ENCODE measurements at regions not wholly inside any gene's neighbourhood (a gene's known extent, or its start where the extent isn't known, plus 50 kb on each side); places are given as distances from the start of the nearest gene placed in this dataset.

DNA sequence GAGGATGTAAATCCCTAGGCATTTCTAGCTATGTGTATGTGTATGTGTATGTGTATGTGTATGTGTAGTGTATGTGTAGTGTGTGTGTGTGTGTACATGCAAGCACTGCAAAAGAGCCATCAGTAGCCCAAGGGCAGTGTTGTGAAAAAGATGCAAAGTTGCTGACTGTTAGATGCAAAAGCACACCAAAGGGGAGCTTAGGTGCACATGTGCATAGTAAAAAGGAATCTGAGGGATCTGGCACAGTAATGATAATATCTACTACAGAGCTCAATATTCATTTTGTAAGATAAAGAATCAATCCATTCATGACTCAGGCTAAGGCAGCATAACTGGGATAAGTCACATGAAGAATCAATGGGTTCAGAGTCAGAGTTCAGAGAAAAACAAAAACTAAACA, 80.2 kb downstream of the TMEM47 start:
- no peaks in the 10 kb centered on the region for H3K4me1 Mint-ChIP-seq
- no peak overlapping the region for H3K4me3 Mint-ChIP-seq
- no peaks in the 10 kb centered on the region for H3K36me3 Mint-ChIP-seq
- no peaks in the 10 kb centered on the region for H3K27me3 Mint-ChIP-seq
- peaks cover 0 to 11% (median 2%) of the 10 kb centered on the region in 3 donors for H3K9me3 Mint-ChIP-seq
- no peak overlapping the region for H3K27ac Mint-ChIP-seq

- H3K4me1 Mint-ChIP-seq = no peaks in the 10 kb centered on the region
- no peak overlapping the region for H3K27ac Mint-ChIP-seq
- no peaks in the 10 kb centered on the region for H3K36me3 Mint-ChIP-seq
- H3K27me3 Mint-ChIP-seq = peaks cover 1% of the 10 kb centered on the region
- H3K4me3 Mint-ChIP-seq = no peak overlapping the region
- peaks cover 2 to 9% (median 5%) of the 10 kb centered on the region in 3 donors for H3K9me3 Mint-ChIP-seq
Observed at GRCh38 chrX:34565981-34566380, 91.1 kb downstream of the TMEM47 start.

DNA sequence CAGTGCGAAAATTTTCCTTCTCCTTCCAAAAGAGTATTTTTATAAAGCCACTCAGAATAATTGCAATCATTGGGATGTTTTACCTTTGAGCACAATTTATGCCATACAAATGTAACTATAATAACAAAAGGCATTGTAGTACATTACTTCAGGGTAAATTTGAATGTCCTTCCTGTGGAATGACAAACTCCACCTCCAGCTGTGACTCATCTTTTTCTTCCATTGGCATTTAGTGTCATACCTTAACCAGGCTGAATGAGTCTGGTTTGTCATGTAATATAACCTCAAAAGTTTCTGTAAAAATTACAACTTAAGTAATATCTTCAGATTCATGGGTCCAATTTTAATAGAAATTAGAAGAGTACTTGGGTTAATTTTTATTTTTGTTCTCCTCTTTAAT, 93.3 kb downstream of the TMEM47 start:
- Mint-ChIP-seq H3K4me3 (no peak overlapping the region), H3K27me3 (peaks cover 1% of the 10 kb centered on the region), H3K27ac (no peak overlapping the region), H3K4me1 (no peaks in the 10 kb centered on the region), H3K9me3 (peaks cover 2 to 4% (median 4%) of the 10 kb centered on the region in 3 donors), H3K36me3 (no peaks in the 10 kb centered on the region)

GRCh38 chrX:34563061-34563460, 94.0 kb downstream of the TMEM47 start:
- Mint-ChIP-seq H3K27me3 (peaks cover 1% of the 10 kb centered on the region), H3K4me1 (no peaks in the 10 kb centered on the region), H3K27ac (no peak overlapping the region), H3K36me3 (no peaks in the 10 kb centered on the region), H3K4me3 (no peak overlapping the region), H3K9me3 (peaks cover 2% of the 10 kb centered on the region in 3 donors)

DNA sequence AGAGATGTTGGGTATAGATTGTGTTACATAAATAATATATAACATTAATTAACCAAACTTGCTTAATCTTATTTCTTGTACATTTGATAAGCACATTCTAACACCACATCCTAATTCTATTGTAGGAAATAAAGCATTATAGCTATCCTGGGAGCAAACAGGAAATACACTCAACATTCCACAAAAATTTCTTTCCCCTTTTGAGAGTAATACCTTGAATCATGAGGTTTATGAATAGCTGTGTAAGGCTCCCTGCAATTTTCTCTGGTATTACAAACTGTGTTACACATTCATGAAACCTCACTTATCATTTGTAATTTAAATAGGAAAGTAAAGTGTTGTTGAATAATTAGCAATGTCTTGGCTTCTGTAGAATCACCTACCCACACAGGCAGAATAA, 95.1 kb downstream of the TMEM47 start:
- no peak overlapping the region for H3K4me3 Mint-ChIP-seq
- H3K4me1 Mint-ChIP-seq = no peaks in the 10 kb centered on the region
- no peak overlapping the region for H3K27ac Mint-ChIP-seq
- peaks cover 0 to 2% (median 2%) of the 10 kb centered on the region in 3 donors for H3K9me3 Mint-ChIP-seq
- no peaks in the 10 kb centered on the region for H3K36me3 Mint-ChIP-seq
- peaks cover under 1% of the 10 kb centered on the region for H3K27me3 Mint-ChIP-seq

DNA sequence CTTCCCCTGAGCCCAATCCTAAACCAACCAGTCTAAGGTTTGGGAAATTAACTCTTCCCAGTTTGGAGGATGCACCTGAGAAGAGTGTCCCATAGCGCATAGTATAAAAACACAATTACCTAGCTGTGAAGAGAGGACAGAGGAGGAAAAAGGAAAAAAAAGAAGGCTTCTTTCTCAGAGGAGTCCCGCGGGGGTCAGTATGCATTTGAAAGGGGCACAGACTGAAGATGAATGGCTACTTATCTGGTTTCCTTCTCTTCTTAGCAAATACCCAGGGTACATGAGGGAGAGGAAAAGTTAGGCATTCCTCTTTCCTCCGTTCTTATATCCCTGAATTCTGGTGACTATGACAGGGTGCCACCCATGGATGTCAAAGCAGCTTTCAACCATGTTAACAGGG, 96.9 kb downstream of the TMEM47 start:
- Mint-ChIP-seq H3K27ac (peak overlapping the region in 1 of 3 donors; percentile 82), H3K36me3 (no peaks in the 10 kb centered on the region), H3K4me1 (no peaks in the 10 kb centered on the region), H3K4me3 (no peak overlapping the region), H3K27me3 (no peaks in the 10 kb centered on the region), H3K9me3 (peaks cover 0 to 2% (median 0%) of the 10 kb centered on the region in 3 donors)

GRCh38 chrX:34559325-34559724, 97.8 kb downstream of the TMEM47 start:
- H3K4me3 Mint-ChIP-seq = no peak overlapping the region
- no peaks in the 10 kb centered on the region for H3K36me3 Mint-ChIP-seq
- H3K27ac Mint-ChIP-seq = peak overlapping the region in 1 of 3 donors; percentile 82
- H3K4me1 Mint-ChIP-seq = no peaks in the 10 kb centered on the region
- no peaks in the 10 kb centered on the region for H3K27me3 Mint-ChIP-seq
- H3K9me3 Mint-ChIP-seq = no peaks in the 10 kb centered on the region

DNA sequence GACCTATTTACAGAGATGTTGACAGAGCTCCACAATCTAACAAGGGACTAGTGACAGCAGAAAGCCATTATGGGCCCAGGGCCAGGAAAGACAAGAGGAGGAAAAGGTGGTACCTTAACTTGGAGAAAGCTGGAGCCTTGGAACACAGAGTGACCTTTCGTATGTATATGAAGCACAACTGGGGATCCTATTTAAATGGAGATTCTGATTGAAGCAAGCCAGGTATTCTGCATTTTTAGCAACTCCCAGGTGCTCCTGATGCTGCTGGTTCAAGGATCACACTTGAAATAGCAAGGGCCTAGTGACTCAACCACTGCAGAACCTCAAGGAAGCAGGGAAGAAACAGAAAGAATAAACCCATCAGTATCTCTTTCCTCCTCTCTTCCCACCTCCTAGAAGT, 99.4 kb downstream of the TMEM47 start:
- no peaks in the 10 kb centered on the region for H3K27me3 Mint-ChIP-seq
- no peaks in the 10 kb centered on the region for H3K9me3 Mint-ChIP-seq
- no peaks in the 10 kb centered on the region for H3K4me1 Mint-ChIP-seq
- H3K36me3 Mint-ChIP-seq = no peaks in the 10 kb centered on the region
- no peak overlapping the region for H3K27ac Mint-ChIP-seq
- H3K4me3 Mint-ChIP-seq = no peak overlapping the region

- H3K27me3 Mint-ChIP-seq = no peaks in the 10 kb centered on the region
- H3K36me3 Mint-ChIP-seq = no peaks in the 10 kb centered on the region
- no peak overlapping the region for H3K4me3 Mint-ChIP-seq
- no peaks in the 10 kb centered on the region for H3K4me1 Mint-ChIP-seq
- H3K27ac Mint-ChIP-seq = no peak overlapping the region
- no peaks in the 10 kb centered on the region for H3K9me3 Mint-ChIP-seq
Observed at GRCh38 chrX:34555481-34555880, 101.6 kb downstream of the TMEM47 start.

GRCh38 chrX:34546366-34546765, 110.7 kb downstream of the TMEM47 start:
- H3K27ac Mint-ChIP-seq = no peak overlapping the region
- H3K4me3 Mint-ChIP-seq = no peak overlapping the region
- no peaks in the 10 kb centered on the region for H3K36me3 Mint-ChIP-seq
- H3K9me3 Mint-ChIP-seq = peaks cover 2 to 5% (median 4%) of the 10 kb centered on the region in 3 donors
- no peaks in the 10 kb centered on the region for H3K4me1 Mint-ChIP-seq
- no peaks in the 10 kb centered on the region for H3K27me3 Mint-ChIP-seq

GRCh38 chrX:34528081-34528480, 129.0 kb downstream of the TMEM47 start:
- Mint-ChIP-seq H3K9me3 (peaks cover 1 to 3% (median 2%) of the 10 kb centered on the region in 3 donors), H3K36me3 (peaks cover 2% of the 10 kb centered on the region), H3K27me3 (no peaks in the 10 kb centered on the region), H3K27ac (no peak overlapping the region), H3K4me3 (no peak overlapping the region), H3K4me1 (no peaks in the 10 kb centered on the region)

DNA sequence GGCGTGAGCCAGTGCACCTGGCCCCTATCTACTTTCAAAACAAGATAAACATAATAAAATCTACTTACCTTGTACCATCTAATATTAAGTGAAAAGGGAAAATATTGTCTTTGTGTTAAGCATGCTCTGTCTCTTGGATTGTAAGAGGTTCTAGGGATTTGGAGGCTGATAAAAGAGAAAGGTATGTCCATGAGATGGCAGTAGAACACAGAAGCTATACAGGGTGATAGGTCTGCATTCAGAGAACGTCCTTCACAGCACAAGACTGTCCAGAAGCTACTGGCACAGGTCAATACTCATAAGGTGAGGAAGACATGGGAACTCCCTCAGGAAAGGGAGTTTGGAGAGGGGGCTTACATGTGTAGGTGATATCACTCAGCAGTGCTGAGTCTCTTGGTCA, 135.5 kb downstream of the TMEM47 start:
- Mint-ChIP-seq H3K27ac (no peak overlapping the region), H3K27me3 (no peaks in the 10 kb centered on the region), H3K4me3 (no peak overlapping the region), H3K4me1 (no peaks in the 10 kb centered on the region), H3K9me3 (peaks cover 0 to 3% (median 0%) of the 10 kb centered on the region in 3 donors), H3K36me3 (peaks cover 1% of the 10 kb centered on the region)

GRCh38 chrX:34509394-34509793, 147.7 kb downstream of the TMEM47 start:
- H3K27me3 Mint-ChIP-seq = no peaks in the 10 kb centered on the region
- no peak overlapping the region for H3K27ac Mint-ChIP-seq
- no peaks in the 10 kb centered on the region for H3K4me1 Mint-ChIP-seq
- no peak overlapping the region for H3K4me3 Mint-ChIP-seq
- H3K36me3 Mint-ChIP-seq = no peaks in the 10 kb centered on the region
- H3K9me3 Mint-ChIP-seq = peaks cover 1 to 4% (median 2%) of the 10 kb centered on the region in 3 donors

GRCh38 chrX:34503119-34503518, 154.0 kb downstream of the TMEM47 start:
- Mint-ChIP-seq H3K4me3 (no peak overlapping the region), H3K27me3 (no peaks in the 10 kb centered on the region), H3K4me1 (no peaks in the 10 kb centered on the region), H3K36me3 (no peaks in the 10 kb centered on the region), H3K27ac (no peak overlapping the region), H3K9me3 (peaks cover 0 to 4% (median 2%) of the 10 kb centered on the region in 3 donors)

- Mint-ChIP-seq H3K4me3 (no peak overlapping the region), H3K36me3 (no peaks in the 10 kb centered on the region), H3K27ac (no peak overlapping the region), H3K9me3 (peaks cover 0 to 7% (median 2%) of the 10 kb centered on the region in 3 donors), H3K4me1 (no peaks in the 10 kb centered on the region), H3K27me3 (no peaks in the 10 kb centered on the region)
Observed at GRCh38 chrX:34493086-34493485, 164.0 kb downstream of the TMEM47 start.

DNA sequence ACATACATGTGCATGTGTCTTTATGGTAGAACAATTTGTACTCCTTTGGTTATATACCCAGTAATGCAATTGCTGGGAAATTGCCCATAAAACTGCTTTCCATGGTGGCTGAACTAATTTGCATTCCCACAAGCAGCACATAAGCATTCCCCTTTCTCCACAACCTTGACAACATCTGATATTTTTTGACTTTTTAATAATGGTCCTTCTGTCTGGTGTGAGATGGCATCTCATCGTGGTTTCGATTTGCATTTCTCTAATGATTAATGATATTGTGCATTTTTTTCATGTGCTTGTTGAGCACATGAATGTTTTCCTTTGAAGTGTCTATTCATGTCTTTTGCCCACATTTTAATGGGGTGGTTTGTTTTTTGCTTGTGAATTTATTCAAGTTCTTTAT, 166.0 kb downstream of the TMEM47 start:
- Mint-ChIP-seq H3K4me3 (no peak overlapping the region), H3K36me3 (no peaks in the 10 kb centered on the region), H3K9me3 (peaks cover 0 to 7% (median 2%) of the 10 kb centered on the region in 3 donors), H3K27me3 (no peaks in the 10 kb centered on the region), H3K27ac (no peak overlapping the region), H3K4me1 (no peaks in the 10 kb centered on the region)

- no peak overlapping the region for H3K4me3 Mint-ChIP-seq
- H3K4me1 Mint-ChIP-seq = no peaks in the 10 kb centered on the region
- no peaks in the 10 kb centered on the region for H3K27me3 Mint-ChIP-seq
- H3K27ac Mint-ChIP-seq = no peak overlapping the region
- H3K36me3 Mint-ChIP-seq = no peaks in the 10 kb centered on the region
- H3K9me3 Mint-ChIP-seq = no peaks in the 10 kb centered on the region
Observed at GRCh38 chrX:34487364-34487763, 169.7 kb downstream of the TMEM47 start.

Data from IgD-negative memory B cell (primary cell).